Large intestine (tissue), 3 donors: ENCODE measurements at regions not wholly inside any gene's neighbourhood (a gene's known extent, or its start where the extent isn't known, plus 50 kb on each side); places are given as distances from the start of the nearest gene placed in this dataset.

Source experiments
- DNase-seq, 2 donors: peaks; one replicate each; pipeline versions ENCODE4 v3.0.0 to v3.0.0-alpha.2; 2013
- H3K27ac ChIP-seq: one replicate; pipeline ENCODE4 v1.5.1; 2013; ENCODE audit warnings: low read length
- H3K27me3 ChIP-seq: 2 replicates; pipeline ENCODE4 v1.6.1; 2013; ENCODE audit warnings: low read length; ENCODE audit not compliant: control insufficient read depth, insufficient read depth
- H3K36me3 ChIP-seq: 2 replicates; pipeline ENCODE4 v1.6.1; 2013; ENCODE audit warnings: low read length; ENCODE audit not compliant: control insufficient read depth, insufficient read depth
- H3K4me1 ChIP-seq: one replicate; pipeline ENCODE4 v1.6.1; 2013; ENCODE audit warnings: low read length; ENCODE audit not compliant: control insufficient read depth, insufficient read depth
- H3K4me3 ChIP-seq: one replicate; pipeline ENCODE4 v1.5.1; 2013; ENCODE audit warnings: low read length
- H3K9me3 ChIP-seq: one replicate; pipeline ENCODE4 v1.6.1; 2013; ENCODE audit warnings: mild to moderate bottlenecking, low read depth, low read length, moderate library complexity; ENCODE audit not compliant: control insufficient read depth
- WGBS: methylation state at CpG from one replicate; pipeline ENCODE4 v1.1.5; 2013; ENCODE audit warnings: low lambda C conversion rate; ENCODE audit not compliant: insufficient coverage; 5-methylcytosine and 5-hydroxymethylcytosine counted together

- no peaks in the 10 kb centered on the region for H3K27me3 ChIP-seq
- H3K36me3 ChIP-seq = no peaks in the 10 kb centered on the region
- no CpG with 5 or more reads among the region's 4 CpGs for WGBS
- no peak overlapping the region for H3K27ac ChIP-seq
- DNase-seq = no peak
- H3K4me1 ChIP-seq = no peaks in the 10 kb centered on the region
- no peak overlapping the region for H3K4me3 ChIP-seq
- no peaks in the 10 kb centered on the region for H3K9me3 ChIP-seq
These were observed 188.7 kb downstream of the MAF start for GRCh38 chr16:79411805-79412204.

- DNase-seq = no peak
- H3K4me3 ChIP-seq = no peak overlapping the region
- H3K36me3 ChIP-seq = no peaks in the 10 kb centered on the region
- H3K27ac ChIP-seq = no peak overlapping the region
- H3K9me3 ChIP-seq = no peaks in the 10 kb centered on the region
- no peaks in the 10 kb centered on the region for H3K4me1 ChIP-seq
- no peaks in the 10 kb centered on the region for H3K27me3 ChIP-seq
These were observed 189.2 kb downstream of the MAF start for GRCh38 chr16:79411357-79411756.

- no peak for DNase-seq
- WGBS = no CpG with 5 or more reads among the region's 9 CpGs
- Histone ChIP-seq H3K36me3 (no peaks in the 10 kb centered on the region), H3K4me1 (no peaks in the 10 kb centered on the region), H3K9me3 (no peaks in the 10 kb centered on the region), H3K4me3 (no peak overlapping the region), H3K27ac (no peak overlapping the region), H3K27me3 (no peaks in the 10 kb centered on the region)
These were observed 190.6 kb downstream of the MAF start for GRCh38 chr16:79409978-79410377.

- peaks cover 5% of the 10 kb centered on the region for H3K4me1 ChIP-seq
- 100% methylated on average over 1 of the region's 6 CpGs for WGBS
These were observed 192.2 kb downstream of the MAF start for GRCh38 chr16:79408355-79408754.

GRCh38 chr16:79407461-79408135 is 192.9 kb downstream of the MAF start:
- H3K4me3 ChIP-seq = no peak overlapping the region

More at GRCh38 chr16:79408355-79408754, 192.2 kb downstream of the MAF start:
- H3K4me3 ChIP-seq = no peak overlapping the region
- H3K9me3 ChIP-seq = no peaks in the 10 kb centered on the region
- no peaks in the 10 kb centered on the region for H3K36me3 ChIP-seq
- no peak overlapping the region for H3K27ac ChIP-seq
- no peaks in the 10 kb centered on the region for H3K27me3 ChIP-seq
- DNase-seq = no peak

GRCh38 chr16:79407005-79407404 is 193.5 kb downstream of the MAF start:
- Histone ChIP-seq H3K4me1 (peaks cover 18% of the 10 kb centered on the region), H3K36me3 (no peaks in the 10 kb centered on the region), H3K27ac (no peak overlapping the region), H3K4me3 (no peak overlapping the region), H3K27me3 (no peaks in the 10 kb centered on the region), H3K9me3 (no peaks in the 10 kb centered on the region)
- no CpG with 5 or more reads among the region's 12 CpGs for WGBS
- DNase-seq = peak in 1 of 2 donors; percentile 22

More at GRCh38 chr16:79407461-79408135, 192.9 kb downstream of the MAF start:
- no peaks in the 10 kb centered on the region for H3K36me3 ChIP-seq
- H3K9me3 ChIP-seq = no peaks in the 10 kb centered on the region
- WGBS = no CpG with 5 or more reads among the region's 15 CpGs
- no peaks in the 10 kb centered on the region for H3K27me3 ChIP-seq
- H3K27ac ChIP-seq = no peak overlapping the region
- H3K4me1 ChIP-seq = peaks cover 12% of the 10 kb centered on the region
- DNase-seq = no peak

- H3K36me3 ChIP-seq = no peaks in the 10 kb centered on the region
- DNase-seq = no peak
- H3K4me3 ChIP-seq = no peak overlapping the region
- no peaks in the 10 kb centered on the region for H3K27me3 ChIP-seq
- H3K27ac ChIP-seq = no peak overlapping the region
- H3K4me1 ChIP-seq = peaks cover 39% of the 10 kb centered on the region
- 100% methylated on average over 2 of the region's 7 CpGs for WGBS
- H3K9me3 ChIP-seq = no peaks in the 10 kb centered on the region
These were observed 196.0 kb downstream of the MAF start for GRCh38 chr16:79404571-79404970.

- H3K27ac ChIP-seq = peak overlapping the region; percentile 89
- H3K27me3 ChIP-seq = no peaks in the 10 kb centered on the region
- no peak overlapping the region for H3K4me3 ChIP-seq
- H3K4me1 ChIP-seq = peaks cover 39% of the 10 kb centered on the region
- DNase-seq = peak in 1 of 2 donors; percentile 45
- H3K36me3 ChIP-seq = no peaks in the 10 kb centered on the region
- no peaks in the 10 kb centered on the region for H3K9me3 ChIP-seq
- no CpG with 5 or more reads among the region's 4 CpGs for WGBS
These were observed 197.0 kb downstream of the MAF start for GRCh38 chr16:79403534-79403933.

- Histone ChIP-seq H3K27me3 (no peaks in the 10 kb centered on the region), H3K9me3 (no peaks in the 10 kb centered on the region), H3K4me3 (no peak overlapping the region), H3K4me1 (peaks cover 39% of the 10 kb centered on the region), H3K27ac (peak overlapping the region; percentile 89), H3K36me3 (no peaks in the 10 kb centered on the region)
- WGBS = 40% methylated on average over 2 of the region's 6 CpGs
- DNase-seq = peak in 1 of 2 donors; percentile 45
These were observed 197.6 kb downstream of the MAF start for GRCh38 chr16:79402920-79403319.

- H3K27ac ChIP-seq = peak overlapping the region; percentile 89
- DNase-seq = peak; percentile 88 to 93
- H3K4me3 ChIP-seq = no peak overlapping the region
- peaks cover 39% of the 10 kb centered on the region for H3K4me1 ChIP-seq
- no peaks in the 10 kb centered on the region for H3K36me3 ChIP-seq
- H3K27me3 ChIP-seq = no peaks in the 10 kb centered on the region
- no peaks in the 10 kb centered on the region for H3K9me3 ChIP-seq
- no CpG with 5 or more reads among the region's 5 CpGs for WGBS
These were observed 198.2 kb downstream of the MAF start for GRCh38 chr16:79402356-79402755.

- DNase-seq = no peak
- H3K9me3 ChIP-seq = no peaks in the 10 kb centered on the region
- H3K4me1 ChIP-seq = peaks cover 39% of the 10 kb centered on the region
- no peaks in the 10 kb centered on the region for H3K36me3 ChIP-seq
- no peak overlapping the region for H3K4me3 ChIP-seq
- WGBS = no CpG with 5 or more reads among the region's 1 CpG
- no peaks in the 10 kb centered on the region for H3K27me3 ChIP-seq
- peak overlapping the region; percentile 89 for H3K27ac ChIP-seq
These were observed 198.8 kb downstream of the MAF start for GRCh38 chr16:79401782-79402181.
